H9 (cell line): ENCODE measurements at regions not wholly inside any gene's neighbourhood (a gene's known extent, or its start where the extent isn't known, plus 50 kb on each side); places are given as distances from the start of the nearest gene placed in this dataset.

ENCODE experiments used
- DNase-seq: peaks from one replicate; pipeline ENCODE4 v3.0.0-alpha.2; 2017
- H2AFZ ChIP-seq: one replicate; pipeline ENCODE4 v1.6.1; 2013; ENCODE audit warnings: mild to moderate bottlenecking, low read length, control low read depth, moderate library complexity
- H2AK5ac ChIP-seq: 2 replicates; pipeline ENCODE4 v1.6.1; 2013; ENCODE audit warnings: low read length, control low read depth, mixed read lengths; ENCODE audit not compliant: insufficient read length
- H2BK120ac ChIP-seq: one replicate; pipeline ENCODE4 v1.6.1; 2013; ENCODE audit warnings: low read depth, mild to moderate bottlenecking, low read length, control low read depth, inconsistent platforms; ENCODE audit not compliant: poor library complexity, severe bottlenecking
- H2BK12ac ChIP-seq: 2 replicates; pipeline ENCODE4 v1.6.1; 2013; ENCODE audit warnings: low read length, control low read depth, mixed read lengths, low read depth; ENCODE audit not compliant: insufficient read length
- H2BK15ac ChIP-seq: 2 replicates; pipeline ENCODE4 v1.6.1; 2013; ENCODE audit warnings: low read depth, low read length, control low read depth
- H2BK20ac ChIP-seq: one replicate; pipeline ENCODE4 v1.6.1; 2013; ENCODE audit warnings: low read depth, mild to moderate bottlenecking, low read length, control low read depth, inconsistent platforms; ENCODE audit not compliant: poor library complexity, severe bottlenecking
- H2BK5ac ChIP-seq: 2 replicates; pipeline ENCODE4 v1.6.1; 2013; ENCODE audit warnings: low read length, control low read depth, mixed read lengths; ENCODE audit not compliant: insufficient read length
- H3K14ac ChIP-seq: 2 replicates; pipeline ENCODE4 v1.6.1; 2013; ENCODE audit warnings: low read length, control low read depth; ENCODE audit not compliant: insufficient read depth
- H3K18ac ChIP-seq: 2 replicates; pipeline ENCODE4 v1.6.1; 2013; ENCODE audit warnings: low read depth, mild to moderate bottlenecking, mixed read lengths, low read length, control low read depth; ENCODE audit not compliant: insufficient read length
- H3K23ac ChIP-seq: 2 replicates; pipeline ENCODE4 v1.6.1; 2013; ENCODE audit warnings: low read length, control low read depth, mixed read lengths, low read depth; ENCODE audit not compliant: insufficient read length
- H3K23me2 ChIP-seq: 2 replicates; pipeline ENCODE4 v1.6.1; 2013; ENCODE audit warnings: low read depth, mild to moderate bottlenecking, mixed read lengths, low read length, control low read depth; ENCODE audit not compliant: insufficient read length, poor library complexity, severe bottlenecking
- H3K27ac ChIP-seq: 2 replicates; pipeline ENCODE4 v1.5.1; 2013; ENCODE audit warnings: low read length, control low read depth, mixed read lengths, low read depth; ENCODE audit not compliant: insufficient read length
- H3K27me3 ChIP-seq: 2 replicates; pipeline ENCODE4 v1.6.1; 2013; ENCODE audit warnings: low read length, control low read depth, inconsistent platforms; ENCODE audit not compliant: insufficient read depth
- H3K4ac ChIP-seq: 2 replicates; pipeline ENCODE4 v1.6.1; 2013; ENCODE audit warnings: low read depth, mild to moderate bottlenecking, control low read depth, inconsistent platforms, low read length, moderate library complexity
- H3K4me1 ChIP-seq: 2 replicates; pipeline ENCODE4 v1.6.1; 2013; ENCODE audit warnings: low read length, control low read depth, inconsistent platforms; ENCODE audit not compliant: insufficient read depth
- H3K4me2 ChIP-seq: 2 replicates; pipeline ENCODE4 v1.6.1; 2013; ENCODE audit warnings: low read length, control low read depth, mixed read lengths; ENCODE audit not compliant: insufficient read length, insufficient read depth
- H3K56ac ChIP-seq: 2 replicates; pipeline ENCODE4 v1.6.1; 2013; ENCODE audit warnings: low read depth, mild to moderate bottlenecking, mixed read lengths, low read length, control low read depth; ENCODE audit not compliant: insufficient read length
- H3K79me1 ChIP-seq: 2 replicates; pipeline ENCODE4 v1.6.1; 2013; ENCODE audit warnings: low read depth, mild to moderate bottlenecking, moderate library complexity, low read length, control low read depth, inconsistent platforms; ENCODE audit not compliant: insufficient read depth, poor library complexity, severe bottlenecking
- H3K79me2 ChIP-seq: 2 replicates; pipeline ENCODE4 v1.6.1; 2013; ENCODE audit warnings: low read length, control low read depth, inconsistent platforms; ENCODE audit not compliant: insufficient read depth
- H3K9ac ChIP-seq: 2 replicates; pipeline ENCODE4 v1.6.1; 2013; ENCODE audit warnings: low read length, control low read depth, mixed read lengths; ENCODE audit not compliant: insufficient read length; ENCODE audit errors: extremely low read depth
- H3K9me3 ChIP-seq: one replicate; pipeline ENCODE4 v1.6.1; 2013; ENCODE audit warnings: low read depth, low read length, inconsistent platforms; ENCODE audit not compliant: control insufficient read depth
- H3T11ph ChIP-seq: one replicate; pipeline ENCODE4 v1.6.1; 2013; ENCODE audit warnings: mild to moderate bottlenecking, low read length, control low read depth, inconsistent platforms
- H4K20me1 ChIP-seq: one replicate; pipeline ENCODE4 v1.6.1; 2013; ENCODE audit not compliant: control insufficient read depth, insufficient read length, insufficient read depth
- H4K5ac ChIP-seq: 2 replicates; pipeline ENCODE4 v1.6.1; 2013; ENCODE audit warnings: low read depth, mild to moderate bottlenecking, mixed read lengths, low read length, control low read depth; ENCODE audit not compliant: insufficient read length
- H4K8ac ChIP-seq: replicated peaks from 2 replicates; pipeline ENCODE4 v1.6.1; 2013; ENCODE audit warnings: low read length, control low read depth, mixed read lengths, low read depth; ENCODE audit not compliant: insufficient read length
- H4K91ac ChIP-seq: 2 replicates; pipeline ENCODE4 v1.6.1; 2013; ENCODE audit warnings: low read depth, mild to moderate bottlenecking, moderate library complexity, mixed read lengths, low read length, control low read depth; ENCODE audit not compliant: insufficient read length
- H3K27ac Mint-ChIP-seq, 3 experiments: 2 replicates in 2 of 3; 3 replicates in 1 of 3; pipeline ENCODE4 v1.8.0; 2020 to 2021; ENCODE audit warnings: mixed read lengths in 3 of 3, mild to moderate bottlenecking in 1 of 3, moderate library complexity in 1 of 3
- H3K27me3 Mint-ChIP-seq: 2 replicates; pipeline ENCODE4 v1.8.0; 2021; ENCODE audit warnings: low read depth, mild to moderate bottlenecking, moderate library complexity, mixed read lengths
- H3K36me3 Mint-ChIP-seq, 3 experiments: 2 replicates in 2 of 3; 3 replicates in 1 of 3; pipeline ENCODE4 v1.8.0; 2020 to 2021; ENCODE audit warnings: low read depth in 3 of 3, mixed read lengths in 3 of 3; ENCODE audit not compliant: insufficient read depth in 1 of 3
- H3K4me1 Mint-ChIP-seq, 2 experiments: 2 replicates each; pipeline ENCODE4 v1.8.0; 2020; ENCODE audit warnings: mixed read lengths in 2 of 2
- H3K4me3 Mint-ChIP-seq, 2 experiments: 2 replicates in 1 of 2; 3 replicates in 1 of 2; pipeline ENCODE4 v1.8.0; 2020 to 2021; ENCODE audit warnings: mild to moderate bottlenecking in 2 of 2, mixed read lengths in 2 of 2, moderate library complexity in 1 of 2
- H3K9me3 Mint-ChIP-seq, 2 experiments: 2 replicates in 1 of 2; 3 replicates in 1 of 2; pipeline ENCODE4 v1.8.0; 2020; ENCODE audit warnings: mild to moderate bottlenecking in 2 of 2, mixed read lengths in 2 of 2, moderate library complexity in 1 of 2
- WGBS: extraction: QIAGEN DNeasy Blood & Tissue Kit; methylation state at CpG from one replicate; pipeline ENCODE4 v1.1.7; 2013; ENCODE audit warnings: missing lambda C conversion rate, low lambda C conversion rate, mixed read lengths; ENCODE audit not compliant: insufficient read length; ENCODE audit errors: extremely low coverage; 5-methylcytosine and 5-hydroxymethylcytosine counted together
- TF ChIP-seq, protein P1 (sequence below): fragments of 200-600 bp; sonication (generic); conservative IDR thresholded peaks from 3 replicates; pipeline ENCODE4 v1.8.0; 2021; ENCODE audit warnings: antibody characterized with exemption, mild to moderate bottlenecking

GRCh38 chr10:43863859-43864591 is 215.3 kb upstream of the ZNF32 start:
- Histone ChIP-seq H3K56ac (no peak overlapping the region), H3K4ac (no peak overlapping the region), H3T11ph (no peak overlapping the region), H2BK5ac (no peak overlapping the region), H4K91ac (no peak overlapping the region), H3K4me1 (no peaks in the 10 kb centered on the region), H3K79me1 (no peaks in the 10 kb centered on the region), H2BK20ac (no peak overlapping the region), H3K18ac (no peak overlapping the region), H4K8ac (no peak overlapping the region), H3K14ac (no peak overlapping the region), H3K79me2 (no peaks in the 10 kb centered on the region), H2AFZ (no peak overlapping the region), H4K20me1 (no peaks in the 10 kb centered on the region), H3K9me3 (no peaks in the 10 kb centered on the region), H2BK12ac (no peak overlapping the region), H2AK5ac (no peak overlapping the region), H2BK120ac (no peak overlapping the region), H3K23me2 (no peaks in the 10 kb centered on the region), H3K4me2 (no peak overlapping the region), H4K5ac (no peak overlapping the region), H3K27ac (no peak overlapping the region), H2BK15ac (no peak overlapping the region), H3K9ac (no peak overlapping the region), H3K23ac (no peak overlapping the region), H3K27me3 (no peaks in the 10 kb centered on the region)
- peaks cover 0 to 2% of the 10 kb centered on the region in 2 experiments; a peak in 1 of 4 replicates for H3K4me1 Mint-ChIP-seq
- H3K27ac Mint-ChIP-seq, result no peak overlapping the region; a peak in 1 of 7 replicates
- no peaks in the 10 kb centered on the region for H3K9me3 Mint-ChIP-seq
- H3K27me3 Mint-ChIP-seq, result peaks cover 4% of the 10 kb centered on the region
- H3K36me3 Mint-ChIP-seq, result no peaks in the 10 kb centered on the region
- DNase-seq, result no peak
- WGBS, result no CpG with 5 or more reads among the region's 8 CpGs
- TF ChIP-seq, protein P1, sequence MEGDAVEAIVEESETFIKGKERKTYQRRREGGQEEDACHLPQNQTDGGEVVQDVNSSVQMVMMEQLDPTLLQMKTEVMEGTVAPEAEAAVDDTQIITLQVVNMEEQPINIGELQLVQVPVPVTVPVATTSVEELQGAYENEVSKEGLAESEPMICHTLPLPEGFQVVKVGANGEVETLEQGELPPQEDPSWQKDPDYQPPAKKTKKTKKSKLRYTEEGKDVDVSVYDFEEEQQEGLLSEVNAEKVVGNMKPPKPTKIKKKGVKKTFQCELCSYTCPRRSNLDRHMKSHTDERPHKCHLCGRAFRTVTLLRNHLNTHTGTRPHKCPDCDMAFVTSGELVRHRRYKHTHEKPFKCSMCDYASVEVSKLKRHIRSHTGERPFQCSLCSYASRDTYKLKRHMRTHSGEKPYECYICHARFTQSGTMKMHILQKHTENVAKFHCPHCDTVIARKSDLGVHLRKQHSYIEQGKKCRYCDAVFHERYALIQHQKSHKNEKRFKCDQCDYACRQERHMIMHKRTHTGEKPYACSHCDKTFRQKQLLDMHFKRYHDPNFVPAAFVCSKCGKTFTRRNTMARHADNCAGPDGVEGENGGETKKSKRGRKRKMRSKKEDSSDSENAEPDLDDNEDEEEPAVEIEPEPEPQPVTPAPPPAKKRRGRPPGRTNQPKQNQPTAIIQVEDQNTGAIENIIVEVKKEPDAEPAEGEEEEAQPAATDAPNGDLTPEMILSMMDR, result no peak
- no peak overlapping the region for H3K4me3 Mint-ChIP-seq
